ENCODE measurements at regions not wholly inside any gene's neighbourhood (a gene's known extent, or its start where the extent isn't known, plus 50 kb on each side); places are given as distances from the start of the nearest gene placed in this dataset.

DNA sequence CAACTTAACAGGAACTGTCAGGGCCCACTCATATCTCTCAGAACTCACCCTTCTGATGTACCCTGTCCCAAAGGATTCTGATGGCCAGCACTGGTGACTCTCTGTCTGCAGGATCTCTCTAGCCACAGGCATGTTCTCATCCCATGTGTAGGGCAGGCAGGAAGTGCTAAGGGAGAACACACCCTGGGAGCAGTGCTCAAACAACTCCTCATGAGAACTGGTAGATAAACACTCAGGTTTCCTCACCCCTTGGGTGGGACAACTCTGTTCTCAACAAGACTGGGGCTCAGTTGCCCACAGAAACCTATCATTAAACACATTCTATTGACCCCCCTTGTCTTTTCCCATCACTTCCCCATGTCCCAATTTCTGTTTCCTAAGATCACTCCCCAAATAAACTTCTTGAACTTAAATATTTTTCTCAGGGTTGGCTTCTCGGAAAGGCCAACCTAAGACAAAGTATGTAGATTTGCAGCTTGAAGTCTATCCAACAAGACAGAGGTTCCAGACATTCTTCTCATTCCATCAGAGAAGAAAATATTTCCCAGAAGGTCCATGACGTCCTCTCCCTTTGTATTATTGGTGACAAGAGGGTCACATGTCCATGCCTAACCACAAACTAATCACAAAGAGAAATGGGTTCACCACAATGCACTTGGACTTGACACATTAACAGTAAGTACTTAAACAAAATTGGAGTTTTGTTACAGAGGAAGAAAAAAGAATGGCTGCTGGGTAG lies 276.6 kb upstream of the GADL1 start:
- intact Hi-C loops (cut with micrococcal nuclease; ENCODE audit: unreplicated experiment), result loop anchor here (1.0 to 5.0 kb wide), 3 partner anchors 104 to 361 kb away; partner anchors contain the start of gene STT3B
- BruUV-seq (replicated peaks), result no TSS peak
- H3K27me3 ChIP-seq (ENCODE audit: insufficient read depth, low read depth), result no peaks in the 10 kb centered on the region
- no peak overlapping the region for H3K4me2 ChIP-seq
- no peaks in the 10 kb centered on the region for H3K79me2 ChIP-seq (ENCODE audit: low read depth)
- no peak overlapping the region for H2AFZ ChIP-seq
- peak; percentile 45 to 46 for DNase-seq
- POLR2A ChIA-PET (ENCODE audit: unreplicated experiment), result interaction anchor here (0.6 kb wide), 1 partner anchor 78 kb away, joined by 3 read pairs; no protein-coding TSS in a partner anchor
- no peaks in the 10 kb centered on the region for H3K9me2 ChIP-seq (ENCODE audit: insufficient read depth)
- no peak overlapping the region for H3K27ac ChIP-seq
- H4K20me1 ChIP-seq (ENCODE audit: insufficient read depth), result no peaks in the 10 kb centered on the region
- H3K9me3 ChIP-seq (ENCODE audit: insufficient read depth, low read depth), result no peaks in the 10 kb centered on the region
- H3K36me3 ChIP-seq (ENCODE audit: low read depth), result no peaks in the 10 kb centered on the region
- H3F3A ChIP-seq (ENCODE audit: insufficient read depth, low read depth), result peaks cover 13% of the 10 kb centered on the region; the same call in 1 of the 2 replicates
- H3K4me3 ChIP-seq, result no peak overlapping the region
- TF ChIP-seq, protein P1, sequence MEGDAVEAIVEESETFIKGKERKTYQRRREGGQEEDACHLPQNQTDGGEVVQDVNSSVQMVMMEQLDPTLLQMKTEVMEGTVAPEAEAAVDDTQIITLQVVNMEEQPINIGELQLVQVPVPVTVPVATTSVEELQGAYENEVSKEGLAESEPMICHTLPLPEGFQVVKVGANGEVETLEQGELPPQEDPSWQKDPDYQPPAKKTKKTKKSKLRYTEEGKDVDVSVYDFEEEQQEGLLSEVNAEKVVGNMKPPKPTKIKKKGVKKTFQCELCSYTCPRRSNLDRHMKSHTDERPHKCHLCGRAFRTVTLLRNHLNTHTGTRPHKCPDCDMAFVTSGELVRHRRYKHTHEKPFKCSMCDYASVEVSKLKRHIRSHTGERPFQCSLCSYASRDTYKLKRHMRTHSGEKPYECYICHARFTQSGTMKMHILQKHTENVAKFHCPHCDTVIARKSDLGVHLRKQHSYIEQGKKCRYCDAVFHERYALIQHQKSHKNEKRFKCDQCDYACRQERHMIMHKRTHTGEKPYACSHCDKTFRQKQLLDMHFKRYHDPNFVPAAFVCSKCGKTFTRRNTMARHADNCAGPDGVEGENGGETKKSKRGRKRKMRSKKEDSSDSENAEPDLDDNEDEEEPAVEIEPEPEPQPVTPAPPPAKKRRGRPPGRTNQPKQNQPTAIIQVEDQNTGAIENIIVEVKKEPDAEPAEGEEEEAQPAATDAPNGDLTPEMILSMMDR (conservative IDR thresholded peaks at IDR 0.05), result no peak
- TF ChIP-seq EZH2 (IDR thresholded peaks at IDR 0.05; ENCODE audit: low read depth), result no peak
- peaks cover 10% of the 10 kb centered on the region for H3K4me1 ChIP-seq (replicated peaks; ENCODE audit: insufficient read depth)
- CTCF ChIA-PET, result no interaction called here

- intact Hi-C loops (cut with micrococcal nuclease; ENCODE audit: unreplicated experiment), result loop anchor here (5.0 kb wide), 1 partner anchor 360 kb away; the partner anchor contains the start of gene STT3B
- H3K27ac ChIP-seq, result no peak overlapping the region
- no peak overlapping the region for H2AFZ ChIP-seq
- no peaks in the 10 kb centered on the region for H3K9me3 ChIP-seq (ENCODE audit: insufficient read depth, low read depth)
- BruUV-seq (replicated peaks), result no TSS peak
- CTCF ChIA-PET, result no interaction called here
- no peak for DNase-seq
- H3K79me2 ChIP-seq (ENCODE audit: low read depth), result no peaks in the 10 kb centered on the region
- H3K36me3 ChIP-seq (ENCODE audit: low read depth), result no peaks in the 10 kb centered on the region
- 0 out of 2 replicates have a peak, but pooled peaks cover under 1% of the 10 kb centered on the region for H3F3A ChIP-seq (ENCODE audit: insufficient read depth, low read depth)
- POLR2A ChIA-PET (ENCODE audit: unreplicated experiment), result no interaction called here
- H3K9me2 ChIP-seq (ENCODE audit: insufficient read depth), result no peaks in the 10 kb centered on the region
- no peaks in the 10 kb centered on the region for H3K4me1 ChIP-seq (replicated peaks; ENCODE audit: insufficient read depth)
- no peak overlapping the region for H3K4me2 ChIP-seq
- H4K20me1 ChIP-seq (ENCODE audit: insufficient read depth), result no peaks in the 10 kb centered on the region
- H3K27me3 ChIP-seq (ENCODE audit: insufficient read depth, low read depth), result no peaks in the 10 kb centered on the region
- H3K4me3 ChIP-seq, result no peak overlapping the region
- TF ChIP-seq, protein P1 (conservative IDR thresholded peaks at IDR 0.05), result no peak
- no peak for TF ChIP-seq EZH2 (IDR thresholded peaks at IDR 0.05; ENCODE audit: low read depth)
Observed at GRCh38 chr3:31172336-31172735, 277.9 kb upstream of the GADL1 start.

GRCh38 chr3:31173118-31173718 lies 278.8 kb upstream of the GADL1 start:
- H4K20me1 ChIP-seq (ENCODE audit: insufficient read depth), result no peaks in the 10 kb centered on the region
- ChIA-PET CTCF (no interaction called here), POLR2A (ENCODE audit: unreplicated experiment) (no interaction called here)
- no peaks in the 10 kb centered on the region for H3K36me3 ChIP-seq (ENCODE audit: low read depth)
- no TSS peak for BruUV-seq (replicated peaks)
- no peaks in the 10 kb centered on the region for H3F3A ChIP-seq (ENCODE audit: insufficient read depth, low read depth)
- no peak overlapping the region for H2AFZ ChIP-seq
- no peaks in the 10 kb centered on the region for H3K79me2 ChIP-seq (ENCODE audit: low read depth)
- no peaks in the 10 kb centered on the region for H3K27me3 ChIP-seq (ENCODE audit: insufficient read depth, low read depth)
- H3K4me1 ChIP-seq (replicated peaks; ENCODE audit: insufficient read depth), result no peaks in the 10 kb centered on the region
- intact Hi-C loops (cut with micrococcal nuclease; ENCODE audit: unreplicated experiment), result loop anchor here (5.0 kb wide), 1 partner anchor 359 kb away; the partner anchor contains the start of gene STT3B
- H3K27ac ChIP-seq, result no peak overlapping the region
- DNase-seq, result no peak
- TF ChIP-seq, protein P1 (conservative IDR thresholded peaks at IDR 0.05), result no peak
- TF ChIP-seq EZH2 (IDR thresholded peaks at IDR 0.05; ENCODE audit: low read depth), result no peak
- H3K4me3 ChIP-seq, result no peak overlapping the region
- no peak overlapping the region for H3K4me2 ChIP-seq
- H3K9me3 ChIP-seq (ENCODE audit: insufficient read depth, low read depth), result no peaks in the 10 kb centered on the region
- H3K9me2 ChIP-seq (ENCODE audit: insufficient read depth), result no peaks in the 10 kb centered on the region
